A673 (cell line): ENCODE measurements at regions not wholly inside any gene's neighbourhood (a gene's known extent, or its start where the extent isn't known, plus 50 kb on each side); places are given as distances from the start of the nearest gene placed in this dataset.

Source experiments
- EZH2 ChIP-seq: fragments of 200-600 bp; sonication (generic); IDR thresholded peaks from 2 replicates; pipeline ENCODE4 v1.6.1; 2017; ENCODE audit warnings: borderline replicate concordance, low read depth, mild to moderate bottlenecking, mixed read lengths, antibody characterized with exemption, low read length; ENCODE audit not compliant: poor library complexity, severe bottlenecking
- TF ChIP-seq, protein P1 (sequence below): fragments of 300-800, 200-600 bp; sonication (generic); conservative IDR thresholded peaks from 2 replicates; pipeline ENCODE4 v1.5.1; 2017; ENCODE audit warnings: low read depth, mild to moderate bottlenecking, antibody characterized with exemption, low read length, moderate library complexity, mixed read lengths

DNA sequence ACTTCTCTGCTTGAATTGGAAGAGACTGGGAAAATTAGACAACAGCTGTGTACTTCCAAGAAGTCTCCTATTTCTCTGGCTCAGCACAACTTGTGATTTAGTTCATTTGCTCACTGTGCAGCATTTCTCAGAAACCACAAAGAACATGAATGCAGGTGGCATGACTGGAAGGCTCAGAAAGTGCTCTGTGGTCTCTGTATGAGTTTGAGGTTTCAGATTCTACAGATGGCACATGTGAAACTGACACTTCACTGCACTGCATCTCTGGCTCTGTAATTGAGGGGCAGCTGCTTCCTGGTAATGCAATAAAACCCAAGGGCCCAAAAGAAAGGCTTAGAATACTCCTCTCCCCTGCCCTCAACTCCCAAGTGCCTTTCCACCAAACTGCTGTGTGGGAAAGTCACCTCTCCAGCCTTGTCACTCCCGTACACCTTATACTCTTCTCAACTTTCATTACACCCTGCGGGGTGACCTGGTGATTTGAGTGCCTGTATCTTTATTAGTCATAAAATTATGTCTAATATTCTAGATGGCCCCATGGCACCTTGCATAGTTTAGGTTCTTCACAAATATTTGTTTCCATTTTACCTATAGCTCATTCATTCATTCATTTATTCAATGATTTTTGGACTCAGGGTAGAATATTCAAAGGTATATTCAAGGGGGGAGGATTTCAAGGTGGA lies 82.5 kb downstream of the ESM1 start:
- no peak for TF ChIP-seq EZH2
- TF ChIP-seq, protein P1, sequence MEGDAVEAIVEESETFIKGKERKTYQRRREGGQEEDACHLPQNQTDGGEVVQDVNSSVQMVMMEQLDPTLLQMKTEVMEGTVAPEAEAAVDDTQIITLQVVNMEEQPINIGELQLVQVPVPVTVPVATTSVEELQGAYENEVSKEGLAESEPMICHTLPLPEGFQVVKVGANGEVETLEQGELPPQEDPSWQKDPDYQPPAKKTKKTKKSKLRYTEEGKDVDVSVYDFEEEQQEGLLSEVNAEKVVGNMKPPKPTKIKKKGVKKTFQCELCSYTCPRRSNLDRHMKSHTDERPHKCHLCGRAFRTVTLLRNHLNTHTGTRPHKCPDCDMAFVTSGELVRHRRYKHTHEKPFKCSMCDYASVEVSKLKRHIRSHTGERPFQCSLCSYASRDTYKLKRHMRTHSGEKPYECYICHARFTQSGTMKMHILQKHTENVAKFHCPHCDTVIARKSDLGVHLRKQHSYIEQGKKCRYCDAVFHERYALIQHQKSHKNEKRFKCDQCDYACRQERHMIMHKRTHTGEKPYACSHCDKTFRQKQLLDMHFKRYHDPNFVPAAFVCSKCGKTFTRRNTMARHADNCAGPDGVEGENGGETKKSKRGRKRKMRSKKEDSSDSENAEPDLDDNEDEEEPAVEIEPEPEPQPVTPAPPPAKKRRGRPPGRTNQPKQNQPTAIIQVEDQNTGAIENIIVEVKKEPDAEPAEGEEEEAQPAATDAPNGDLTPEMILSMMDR: no peak
